Suprapubic skin (tissue), 4 donors: ENCODE measurements at regions not wholly inside any gene's neighbourhood (a gene's known extent, or its start where the extent isn't known, plus 50 kb on each side); places are given as distances from the start of the nearest gene placed in this dataset.

ENCODE experiments used
- DNase-seq, 2 donors: peaks; one replicate each; pipeline ENCODE4 v3.0.0-alpha.2; 2019; ENCODE audit warnings: low spot score in 2 of 2
- H3K27ac ChIP-seq: fragments of 200-600 bp; sonication (generic); one replicate; pipeline ENCODE4 v1.5.1; 2019
- H3K27me3 ChIP-seq: fragments of 200-600 bp; sonication (generic); one replicate; pipeline ENCODE4 v1.5.1; 2019
- H3K36me3 ChIP-seq: fragments of 200-600 bp; sonication (generic); one replicate; pipeline ENCODE4 v1.5.1; 2019
- H3K4me1 ChIP-seq: fragments of 200-600 bp; sonication (generic); one replicate; pipeline ENCODE4 v1.5.1; 2019
- H3K4me3 ChIP-seq: fragments of 200-600 bp; sonication (generic); one replicate; pipeline ENCODE4 v1.5.1; 2019; ENCODE audit warnings: mild to moderate bottlenecking
- H3K9me3 ChIP-seq: fragments of 200-600 bp; sonication (generic); one replicate; pipeline ENCODE4 v1.5.1; 2019
- EP300 ChIP-seq: sonication (generic); formaldehyde crosslinking; IDR thresholded peaks from one replicate; pipeline ENCODE4 v1.6.1; 2017; ENCODE audit warnings: antibody characterized with exemption
- POLR2A ChIP-seq, 2 donors: fragments of 450-650 bp; IDR thresholded peaks; one replicate each; pipeline ENCODE4 v1.6.1; 2017; ENCODE audit warnings: antibody characterized with exemption in 2 of 2, mild to moderate bottlenecking in 2 of 2, moderate library complexity in 2 of 2
- POLR2AphosphoS5 ChIP-seq, 3 donors: sonication (generic); formaldehyde crosslinking; IDR thresholded peaks; one replicate each; pipeline ENCODE4 v1.6.1; 2017; ENCODE audit warnings: antibody characterized with exemption in 3 of 3
- WGBS: methylation state at CpG from one replicate; pipeline ENCODE4 v1.1.5; 2018; 5-methylcytosine and 5-hydroxymethylcytosine counted together
- TF ChIP-seq, protein P1 (sequence below), 2 donors: fragments of 200-600 bp in 1 of 2; fragments of 450-650 bp in 1 of 2; sonication (generic) in 1 of 2; IDR thresholded peaks; one replicate each; pipeline ENCODE4 v1.5.1; 2016 to 2019; ENCODE audit warnings: antibody characterized with exemption in 2 of 2, mild to moderate bottlenecking in 1 of 2, moderate library complexity in 1 of 2

- no peak overlapping the region for H3K27ac ChIP-seq
- H3K36me3 ChIP-seq: no peaks in the 10 kb centered on the region
- 91% methylated on average over 8 of the region's 8 CpGs for WGBS
- H3K9me3 ChIP-seq: no peaks in the 10 kb centered on the region
- TF ChIP-seq, protein P1, sequence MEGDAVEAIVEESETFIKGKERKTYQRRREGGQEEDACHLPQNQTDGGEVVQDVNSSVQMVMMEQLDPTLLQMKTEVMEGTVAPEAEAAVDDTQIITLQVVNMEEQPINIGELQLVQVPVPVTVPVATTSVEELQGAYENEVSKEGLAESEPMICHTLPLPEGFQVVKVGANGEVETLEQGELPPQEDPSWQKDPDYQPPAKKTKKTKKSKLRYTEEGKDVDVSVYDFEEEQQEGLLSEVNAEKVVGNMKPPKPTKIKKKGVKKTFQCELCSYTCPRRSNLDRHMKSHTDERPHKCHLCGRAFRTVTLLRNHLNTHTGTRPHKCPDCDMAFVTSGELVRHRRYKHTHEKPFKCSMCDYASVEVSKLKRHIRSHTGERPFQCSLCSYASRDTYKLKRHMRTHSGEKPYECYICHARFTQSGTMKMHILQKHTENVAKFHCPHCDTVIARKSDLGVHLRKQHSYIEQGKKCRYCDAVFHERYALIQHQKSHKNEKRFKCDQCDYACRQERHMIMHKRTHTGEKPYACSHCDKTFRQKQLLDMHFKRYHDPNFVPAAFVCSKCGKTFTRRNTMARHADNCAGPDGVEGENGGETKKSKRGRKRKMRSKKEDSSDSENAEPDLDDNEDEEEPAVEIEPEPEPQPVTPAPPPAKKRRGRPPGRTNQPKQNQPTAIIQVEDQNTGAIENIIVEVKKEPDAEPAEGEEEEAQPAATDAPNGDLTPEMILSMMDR (IDR thresholded peaks at IDR 0.05): no peak
- no peak for DNase-seq
- H3K4me1 ChIP-seq: no peaks in the 10 kb centered on the region
- no peaks in the 10 kb centered on the region for H3K27me3 ChIP-seq
- H3K4me3 ChIP-seq: no peak overlapping the region
Observed at GRCh38 chr9:89256225-89256624, 54.8 kb upstream of the CKS2 start.

DNA sequence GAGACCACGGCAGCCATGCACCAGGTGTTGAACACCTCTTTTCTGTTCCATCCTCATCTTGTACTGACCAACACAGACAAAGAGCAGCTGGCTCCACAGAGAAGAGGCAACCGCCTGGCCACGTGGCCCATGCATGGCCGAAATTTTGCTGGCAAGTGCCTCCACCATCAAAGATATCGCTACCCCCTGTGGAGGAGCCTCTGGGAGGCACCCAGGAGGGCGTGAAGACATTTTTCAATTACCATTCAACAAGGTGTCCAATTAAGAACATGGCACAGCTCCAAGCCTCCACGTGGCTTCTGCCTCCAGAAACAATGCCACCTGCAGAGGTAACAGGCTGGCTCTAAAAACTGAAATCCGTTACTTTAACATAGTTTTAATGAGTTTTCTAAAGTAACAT is 54.4 kb upstream of the CKS2 start:
- WGBS: 78% methylated on average over 8 of the region's 8 CpGs
- Histone ChIP-seq H3K36me3 (no peaks in the 10 kb centered on the region), H3K4me1 (no peaks in the 10 kb centered on the region), H3K4me3 (no peak overlapping the region), H3K27me3 (no peaks in the 10 kb centered on the region), H3K27ac (no peak overlapping the region), H3K9me3 (no peaks in the 10 kb centered on the region)
- no peak for DNase-seq
- TF ChIP-seq POLR2A (IDR thresholded peaks at IDR 0.05) (no peak), EP300 (no peak), POLR2AphosphoS5 (IDR thresholded peaks at IDR 0.05) (no peak)
- TF ChIP-seq, protein P1 (IDR thresholded peaks at IDR 0.05): no peak

DNA sequence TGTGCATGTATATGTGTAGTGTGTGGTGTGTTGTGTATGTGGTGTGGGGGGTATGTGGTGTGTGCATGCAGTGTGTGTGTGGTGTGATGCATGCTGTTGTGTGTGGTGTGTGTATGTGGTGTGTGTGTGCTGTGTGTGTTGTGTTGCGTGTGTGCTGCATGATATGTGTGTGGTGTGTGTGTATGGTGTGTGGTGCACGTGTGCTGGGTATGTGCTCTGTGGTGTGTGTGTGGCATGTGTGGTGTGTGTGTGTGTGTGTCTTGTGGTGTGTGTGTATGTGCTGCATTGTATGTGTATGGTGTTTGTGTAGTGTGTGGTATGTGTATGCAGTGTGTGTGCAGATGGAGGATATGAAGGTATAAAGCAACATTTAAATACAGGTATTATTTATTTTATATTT is 50.5 kb upstream of the CKS2 start:
- H3K4me1 ChIP-seq: no peaks in the 10 kb centered on the region
- H3K36me3 ChIP-seq: no peaks in the 10 kb centered on the region
- DNase-seq: no peak
- H3K9me3 ChIP-seq: no peaks in the 10 kb centered on the region
- no peak overlapping the region for H3K4me3 ChIP-seq
- 89% methylated on average over 2 of the region's 2 CpGs for WGBS
- TF ChIP-seq POLR2AphosphoS5 (IDR thresholded peaks at IDR 0.05) (no peak), POLR2A (IDR thresholded peaks at IDR 0.05) (no peak), EP300 (no peak)
- TF ChIP-seq, protein P1 (IDR thresholded peaks at IDR 0.05): no peak
- no peak overlapping the region for H3K27ac ChIP-seq
- no peaks in the 10 kb centered on the region for H3K27me3 ChIP-seq
